G401.6 (cell line): ENCODE measurements at regions not wholly inside any gene's neighbourhood (a gene's known extent, or its start where the extent isn't known, plus 50 kb on each side); places are given as distances from the start of the nearest gene placed in this dataset.
"Not testable (repeated sequence)": the region's sequence is repeated elsewhere in the genome, so short reads cannot be mapped to it uniquely, and the experiment has no call there.

Experiments
- FAIRE-seq: peaks from 2 replicates; lab custom pipeline; 2012; peaks lifted over from hg19 to GRCh38; lab: Jason Lieb, UNC

GRCh38 chr9:19935422-19935821, 146.6 kb upstream of the SLC24A2 start:
- FAIRE-seq: no peak

GRCh38 chr9:19934301-19934871, 145.5 kb upstream of the SLC24A2 start:
- FAIRE-seq: no peak

DNA sequence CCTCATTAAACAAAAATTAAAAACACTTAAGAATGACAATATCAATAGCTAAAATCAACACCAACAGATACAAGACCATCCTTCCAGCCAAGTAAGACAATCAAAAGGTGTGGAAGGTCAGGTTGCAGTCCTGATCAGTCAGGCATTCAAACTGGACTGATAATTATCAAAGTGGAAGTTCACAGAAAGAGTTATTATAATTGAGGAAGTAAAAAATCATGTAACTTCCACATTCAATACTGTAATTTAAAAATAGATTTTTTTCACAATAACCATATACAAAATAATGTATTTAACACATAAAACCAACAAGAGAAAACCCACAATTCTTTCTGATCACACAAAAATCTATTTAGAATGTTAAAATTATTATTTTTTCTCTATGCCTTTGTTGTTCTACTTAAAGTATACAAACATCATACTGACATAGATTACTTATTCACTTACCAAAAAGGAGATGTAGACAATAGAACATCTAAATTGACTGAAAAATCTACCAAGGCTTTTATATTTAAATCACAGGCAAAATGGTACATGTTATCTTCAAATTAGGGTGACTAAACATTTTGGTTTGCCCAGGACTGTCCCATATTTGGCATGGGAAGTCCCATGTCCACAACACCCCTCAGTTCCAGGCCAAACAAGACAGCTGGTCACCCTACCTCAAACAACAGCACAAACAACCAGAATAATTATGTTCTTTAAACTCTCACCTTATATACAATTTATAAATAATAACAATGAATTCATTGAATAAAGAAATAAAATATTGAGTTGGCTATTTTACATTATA, 142.5 kb upstream of the SLC24A2 start:
- FAIRE-seq: no peak

GRCh38 chr9:19927560-19927959, 138.7 kb upstream of the SLC24A2 start:
- FAIRE-seq: no peak

DNA sequence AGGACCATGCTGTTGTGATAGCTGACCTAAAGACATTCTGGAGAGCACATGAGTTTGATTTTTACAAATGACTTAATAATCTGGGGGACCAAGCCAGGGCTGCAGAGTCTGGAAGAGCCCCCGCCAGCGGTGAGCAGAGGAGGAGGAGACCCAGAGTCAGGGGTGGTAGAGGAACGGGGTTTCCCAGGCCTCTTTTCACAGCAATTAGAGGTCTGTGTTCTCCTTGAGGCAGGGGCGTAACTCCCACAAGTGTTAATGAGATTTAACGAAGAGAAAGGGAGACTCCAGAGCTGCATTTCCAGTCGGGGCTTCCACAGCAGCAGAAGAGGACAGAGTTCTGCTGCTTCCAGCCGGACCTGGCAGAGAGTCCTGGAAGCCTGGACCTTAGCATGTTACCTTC, 137.9 kb upstream of the SLC24A2 start:
- FAIRE-seq: no peak

DNA sequence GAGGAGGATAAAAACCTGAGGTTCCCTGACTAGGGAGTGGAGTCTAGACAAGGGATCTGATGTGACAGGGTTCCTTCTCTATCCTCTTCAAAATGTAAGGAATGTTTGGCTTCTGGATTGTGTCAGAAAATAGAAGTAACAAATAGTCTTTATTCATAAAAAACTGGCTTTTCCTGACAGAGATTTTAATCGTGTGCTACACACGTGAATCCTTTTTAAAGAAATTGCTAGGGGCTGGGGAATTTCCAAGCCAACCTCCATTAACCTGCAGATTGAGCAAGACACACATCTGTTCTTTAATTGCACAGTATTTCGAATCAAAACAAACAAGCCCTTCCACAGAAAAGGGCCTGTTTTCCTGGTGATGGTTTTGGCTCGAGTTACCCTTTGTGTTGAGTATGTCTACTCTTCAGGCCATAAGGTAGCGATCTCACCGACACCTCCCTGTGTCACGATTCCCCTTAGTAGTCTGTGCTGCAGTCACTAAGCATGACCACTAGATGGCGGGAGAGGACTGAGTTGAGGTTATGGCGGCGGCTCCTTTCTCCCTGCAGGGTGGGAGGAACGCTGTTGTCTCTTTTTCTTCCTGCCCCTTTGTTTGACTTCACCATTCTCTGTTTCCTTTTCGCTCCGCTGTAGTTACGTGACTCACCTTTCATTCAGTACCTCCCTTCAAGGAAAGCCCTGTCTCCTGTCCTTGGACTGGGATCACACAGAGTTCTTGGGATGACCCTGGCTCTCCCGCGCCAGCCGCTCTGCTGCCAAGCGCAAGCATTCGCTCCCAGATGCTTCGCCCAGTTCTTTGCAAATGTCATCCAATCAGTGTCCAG, 137.1 kb upstream of the SLC24A2 start:
- FAIRE-seq: peak; percentile 25

DNA sequence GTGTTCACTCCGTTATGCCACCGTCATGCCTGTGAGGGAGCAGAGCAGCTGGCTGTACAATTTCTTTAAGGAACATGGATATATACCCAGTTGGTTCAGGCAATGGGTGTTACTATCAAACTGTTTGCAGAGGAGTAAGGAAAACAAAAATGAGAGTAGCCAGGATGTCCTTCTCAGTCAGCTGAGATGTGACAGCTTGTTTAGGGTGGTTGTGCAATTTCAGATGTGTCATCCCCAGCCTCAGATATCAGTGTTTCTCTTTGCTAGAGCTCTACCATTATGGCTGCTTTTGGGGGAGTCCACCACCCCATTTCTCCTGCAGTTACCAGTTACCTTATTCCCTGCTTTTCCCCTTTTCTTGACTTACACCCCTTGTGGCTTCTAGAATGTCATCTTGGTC, 135.2 kb upstream of the SLC24A2 start:
- no peak for FAIRE-seq

GRCh38 chr9:19922476-19923118, 133.8 kb upstream of the SLC24A2 start:
- FAIRE-seq: peak; percentile 31

DNA sequence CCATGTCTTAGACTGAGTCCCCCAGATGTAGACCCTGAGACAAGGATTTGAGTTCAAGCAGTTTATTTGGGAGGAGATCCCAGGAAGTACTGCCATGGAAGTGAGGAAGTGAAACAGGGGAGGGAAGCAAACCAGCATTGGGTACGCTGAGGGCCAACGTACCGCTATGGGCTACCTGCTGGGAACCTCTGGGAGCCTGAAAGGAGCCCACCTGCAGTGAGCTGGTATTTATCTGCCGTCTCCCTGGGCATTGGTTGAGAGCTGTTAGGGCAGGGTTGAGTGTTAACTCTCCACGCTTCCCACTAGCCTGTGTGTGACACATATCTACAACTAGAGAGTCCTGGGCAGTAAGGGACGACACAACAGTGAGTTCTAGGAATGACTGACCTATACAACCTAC, 131.6 kb upstream of the SLC24A2 start:
- FAIRE-seq: no peak

DNA sequence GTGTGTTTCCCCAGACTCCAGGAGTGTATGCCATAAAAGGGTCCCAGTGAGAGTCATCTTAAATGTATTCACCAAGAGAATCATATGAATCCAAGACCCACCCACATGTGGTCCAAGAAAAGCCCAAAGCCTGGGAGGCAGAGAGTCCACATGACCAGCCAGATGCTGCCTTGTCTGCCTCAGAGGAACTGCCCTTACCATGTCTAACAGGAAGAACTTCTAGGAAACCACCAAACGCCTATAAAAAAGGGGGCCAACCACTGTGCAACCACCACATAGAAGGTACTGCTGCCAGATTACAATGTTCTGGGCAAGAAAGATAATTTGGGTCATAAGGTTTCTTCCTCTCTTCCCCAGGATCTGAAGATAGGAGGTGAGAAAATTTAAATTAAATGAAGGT, 129.8 kb upstream of the SLC24A2 start:
- no peak for FAIRE-seq

DNA sequence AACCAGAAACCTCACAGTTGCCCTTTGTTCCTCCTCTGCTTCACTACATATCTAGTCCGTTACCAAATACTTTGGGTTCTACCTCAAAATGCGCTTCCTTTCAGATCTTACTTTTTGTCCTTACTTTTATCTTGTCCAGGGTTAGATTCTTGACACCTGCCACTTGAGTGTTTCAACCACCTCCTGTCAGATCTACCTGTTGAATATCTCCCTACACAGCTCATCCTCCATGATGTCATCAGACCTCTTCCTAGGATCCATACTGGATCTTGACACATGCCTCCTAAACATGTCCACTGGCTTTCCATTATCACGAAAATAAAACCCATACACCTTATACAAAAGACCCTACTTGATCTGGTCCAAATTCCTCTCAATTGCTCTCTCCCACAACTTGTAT, 125.2 kb upstream of the SLC24A2 start:
- FAIRE-seq: no peak

- FAIRE-seq: no peak
Observed at GRCh38 chr9:19913151-19913550, 124.3 kb upstream of the SLC24A2 start.

GRCh38 chr9:19903076-19903475, 114.2 kb upstream of the SLC24A2 start:
- no peak for FAIRE-seq

DNA sequence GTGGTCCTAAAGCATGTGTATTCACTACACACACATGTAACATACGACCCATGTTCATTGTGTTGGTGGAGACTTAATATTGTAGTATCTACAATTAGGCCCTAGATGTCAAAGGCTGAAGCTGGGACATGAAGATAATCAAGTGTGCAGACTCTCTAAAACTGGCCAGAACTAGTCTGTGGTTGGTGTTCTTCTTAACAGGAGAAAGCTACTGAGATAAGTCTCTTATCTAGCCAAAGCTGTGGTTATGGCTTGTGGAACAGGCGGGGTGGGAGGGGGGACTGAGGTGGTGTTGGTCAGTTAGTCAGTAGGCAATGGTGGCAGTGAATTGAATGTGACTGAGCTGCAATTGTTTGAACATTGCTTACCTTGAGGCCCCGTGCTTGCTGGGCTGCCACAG, 112.7 kb upstream of the SLC24A2 start:
- no peak for FAIRE-seq

- FAIRE-seq: no peak
Observed at GRCh38 chr9:19896161-19896560, 107.3 kb upstream of the SLC24A2 start.

DNA sequence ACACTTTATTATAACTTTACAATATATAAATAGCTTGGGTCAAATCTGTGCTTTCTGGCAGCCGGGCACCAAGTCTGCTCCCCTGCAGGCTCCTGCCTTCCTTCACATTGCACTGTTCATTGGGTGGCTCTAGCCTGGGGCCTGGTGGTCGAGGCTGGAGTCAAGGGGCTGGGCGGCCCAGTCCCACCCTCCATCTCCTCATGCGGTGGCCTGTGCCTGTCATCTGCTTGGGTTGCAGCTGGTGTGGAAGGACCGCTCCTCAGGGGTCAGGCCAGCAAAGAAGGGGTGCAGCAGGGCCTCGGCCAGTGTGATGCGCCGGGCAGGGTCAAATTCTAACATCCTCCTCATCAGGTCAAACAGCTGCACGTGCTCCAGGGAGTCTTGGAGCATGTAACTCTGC, 106.7 kb upstream of the SLC24A2 start:
- FAIRE-seq: not testable (repeated sequence)

GRCh38 chr9:19895006-19895405, 106.2 kb upstream of the SLC24A2 start:
- no peak for FAIRE-seq

DNA sequence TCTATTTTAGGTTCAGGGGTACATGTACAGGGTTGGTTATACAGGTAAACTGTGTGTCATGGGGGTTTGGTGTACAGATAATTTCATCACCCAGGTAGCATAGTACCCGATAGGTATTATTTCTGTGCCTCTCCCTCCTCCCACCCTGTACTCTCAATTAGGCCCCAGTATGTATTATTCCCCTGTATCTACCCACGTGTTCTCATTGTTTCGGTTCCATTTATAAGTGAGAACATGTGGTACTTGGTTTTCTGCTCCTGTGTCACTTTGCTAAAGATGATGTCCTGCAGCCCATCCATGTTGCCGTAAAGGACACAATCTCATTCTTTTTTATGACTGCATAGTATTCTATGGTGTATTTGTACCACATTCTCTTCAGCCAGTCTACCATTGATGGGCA, 96.8 kb upstream of the SLC24A2 start:
- no peak for FAIRE-seq

GRCh38 chr9:19879062-19879461, 90.2 kb upstream of the SLC24A2 start:
- no peak for FAIRE-seq

- no peak for FAIRE-seq
Observed at GRCh38 chr9:19876569-19877316, 87.9 kb upstream of the SLC24A2 start.

DNA sequence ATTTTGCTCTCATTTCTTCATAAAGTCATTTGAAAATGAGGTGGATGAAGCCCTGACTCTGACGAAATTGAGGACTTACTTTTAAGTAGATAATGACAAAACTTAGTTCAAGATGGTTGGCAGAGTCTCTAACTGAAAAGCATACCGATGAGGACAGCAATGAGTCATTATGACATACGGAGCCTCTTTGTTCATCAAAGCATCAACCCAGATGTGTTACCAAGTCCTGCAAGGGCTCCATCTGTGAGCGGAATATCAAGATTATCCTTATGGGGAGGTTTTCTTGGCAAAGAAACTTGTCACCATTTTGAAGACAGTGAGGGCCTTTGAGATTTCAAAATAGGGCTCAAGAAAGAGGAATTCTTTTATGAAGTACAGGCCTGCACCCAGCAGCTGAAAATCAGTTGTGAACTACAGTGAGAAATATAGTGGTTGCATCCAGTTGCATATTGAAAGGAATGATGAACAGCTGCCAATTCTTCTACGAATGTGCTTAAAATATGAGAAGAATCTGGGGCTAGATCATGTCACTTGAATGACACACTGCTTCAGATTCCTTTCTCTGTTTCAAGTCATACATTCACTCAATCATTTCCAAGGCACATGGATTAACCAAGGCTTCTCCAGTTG, 86.6 kb upstream of the SLC24A2 start:
- no peak for FAIRE-seq

GRCh38 chr9:19873188-19873587, 84.4 kb upstream of the SLC24A2 start:
- not testable (repeated sequence) for FAIRE-seq
